GM10248 (cell line): ENCODE measurements at regions not wholly inside any gene's neighbourhood (a gene's known extent, or its start where the extent isn't known, plus 50 kb on each side); places are given as distances from the start of the nearest gene placed in this dataset.

Source experiments
- CTCF ChIA-PET: fragments of 300-600 bp; sonication (Branson Sonifier 250); formaldehyde crosslinking; extraction: SDS; loops from one replicate; lab custom pipeline; 2021; ENCODE audit warnings: antibody characterized with exemption; lab: Yijun Ruan, JAX
- POLR2A ChIA-PET: fragments of 350-650 bp; sonication (Branson Sonifier 250); formaldehyde crosslinking; extraction: SDS; loops from one replicate; lab custom pipeline; 2020; ENCODE audit warnings: antibody characterized with exemption; lab: Yijun Ruan, JAX
- DNase-seq: peaks from one replicate; pipeline ENCODE4 v3.0.0; 2012; ENCODE audit errors: extremely low spot score
- TF ChIP-seq, protein P1 (sequence below): IDR thresholded peaks from 2 replicates; pipeline ENCODE4 v1.5.1; 2012; ENCODE audit warnings: mild to moderate bottlenecking, low read depth; ENCODE audit errors: extremely low read depth, missing control alignments, control extremely low read depth

DNA sequence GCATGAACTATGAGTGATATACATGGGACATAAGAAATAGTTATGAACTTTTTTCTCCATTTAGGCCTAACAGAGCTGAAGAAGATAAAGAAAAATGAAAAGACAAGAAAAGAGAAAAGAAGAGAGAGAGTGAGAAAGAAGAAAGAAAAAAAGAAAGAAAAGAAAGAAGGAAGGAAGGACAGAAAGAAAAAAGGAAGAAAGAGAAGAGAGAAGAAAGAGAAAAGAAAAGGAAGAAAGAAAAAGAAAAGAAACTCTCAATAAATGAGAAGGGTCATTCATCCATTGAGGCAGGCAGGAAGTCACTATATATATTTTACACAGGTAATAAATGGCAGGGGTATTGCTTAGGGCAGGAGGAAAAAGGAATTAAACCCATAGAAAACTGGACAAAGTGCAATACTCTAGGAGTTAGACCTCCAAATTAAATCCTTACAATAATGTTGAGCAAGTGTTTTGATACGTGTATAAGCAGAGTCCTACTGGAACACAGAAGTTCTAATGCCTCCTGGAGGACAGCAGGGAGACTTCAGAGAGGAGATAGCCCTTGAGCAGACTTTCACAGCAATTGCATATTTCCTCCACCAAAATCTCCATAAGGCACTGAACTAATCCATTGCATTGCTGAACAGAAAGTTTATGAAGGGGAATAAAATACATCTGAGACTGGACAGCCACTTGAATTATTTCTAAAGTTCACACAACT, 86.4 kb upstream of the TENT5A start:
- ChIA-PET CTCF (no interaction called here), POLR2A (no interaction called here)
- DNase-seq, result no peak
- TF ChIP-seq, protein P1, sequence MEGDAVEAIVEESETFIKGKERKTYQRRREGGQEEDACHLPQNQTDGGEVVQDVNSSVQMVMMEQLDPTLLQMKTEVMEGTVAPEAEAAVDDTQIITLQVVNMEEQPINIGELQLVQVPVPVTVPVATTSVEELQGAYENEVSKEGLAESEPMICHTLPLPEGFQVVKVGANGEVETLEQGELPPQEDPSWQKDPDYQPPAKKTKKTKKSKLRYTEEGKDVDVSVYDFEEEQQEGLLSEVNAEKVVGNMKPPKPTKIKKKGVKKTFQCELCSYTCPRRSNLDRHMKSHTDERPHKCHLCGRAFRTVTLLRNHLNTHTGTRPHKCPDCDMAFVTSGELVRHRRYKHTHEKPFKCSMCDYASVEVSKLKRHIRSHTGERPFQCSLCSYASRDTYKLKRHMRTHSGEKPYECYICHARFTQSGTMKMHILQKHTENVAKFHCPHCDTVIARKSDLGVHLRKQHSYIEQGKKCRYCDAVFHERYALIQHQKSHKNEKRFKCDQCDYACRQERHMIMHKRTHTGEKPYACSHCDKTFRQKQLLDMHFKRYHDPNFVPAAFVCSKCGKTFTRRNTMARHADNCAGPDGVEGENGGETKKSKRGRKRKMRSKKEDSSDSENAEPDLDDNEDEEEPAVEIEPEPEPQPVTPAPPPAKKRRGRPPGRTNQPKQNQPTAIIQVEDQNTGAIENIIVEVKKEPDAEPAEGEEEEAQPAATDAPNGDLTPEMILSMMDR, result no peak

DNA sequence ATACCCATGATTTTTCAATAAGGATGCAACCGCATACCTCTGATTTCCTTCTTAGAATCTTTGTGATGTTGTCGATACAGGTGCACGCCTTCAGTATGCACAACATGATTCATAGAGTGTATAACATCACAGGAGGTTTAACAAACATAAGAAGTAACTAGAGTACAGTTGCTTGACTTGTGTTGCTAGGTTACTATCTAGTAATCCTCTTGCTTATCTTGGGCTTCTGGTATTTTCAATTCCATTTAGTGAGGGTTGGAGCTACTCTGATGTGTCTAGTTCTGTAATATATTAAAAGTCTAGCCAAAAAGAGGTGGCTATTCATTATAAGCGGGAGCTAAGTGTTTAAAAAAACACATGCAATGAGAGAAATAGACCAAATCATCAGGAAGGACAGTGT, 85.5 kb upstream of the TENT5A start:
- TF ChIP-seq, protein P1, result no peak
- no peak for DNase-seq
- POLR2A ChIA-PET, result no interaction called here
- CTCF ChIA-PET, result no interaction called here

DNA sequence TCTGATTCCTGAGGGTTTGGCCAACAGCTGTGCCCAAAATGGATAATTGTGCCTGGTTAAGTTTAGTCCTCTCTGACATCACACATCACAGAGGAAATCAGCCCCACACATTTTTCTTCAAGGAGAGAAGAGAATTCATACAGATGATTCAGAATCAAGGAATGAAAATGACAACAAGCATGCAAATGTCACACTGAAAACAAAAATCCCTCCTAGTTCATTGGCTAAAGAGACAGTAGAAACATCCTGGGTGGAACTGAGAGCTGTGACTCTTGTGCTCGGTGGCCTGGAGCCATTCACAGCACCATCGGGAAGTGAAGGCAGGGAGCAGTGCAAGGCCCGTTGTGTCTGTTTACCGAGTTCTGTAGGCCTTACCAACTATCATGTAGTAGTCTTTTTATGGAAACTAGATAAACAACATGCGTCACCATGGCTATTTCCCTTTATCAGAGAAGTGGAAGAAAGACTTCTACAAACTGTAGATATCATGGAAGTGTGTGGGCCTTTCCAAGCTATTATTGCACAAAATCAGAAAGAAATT, 81.7 kb upstream of the TENT5A start:
- POLR2A ChIA-PET, result no interaction called here
- CTCF ChIA-PET, result interaction anchor here (1.4 kb wide), 1 partner anchor 1629 kb away, joined by 3 read pairs; no protein-coding TSS in a partner anchor
- no peak for DNase-seq
- TF ChIP-seq, protein P1, result no peak

DNA sequence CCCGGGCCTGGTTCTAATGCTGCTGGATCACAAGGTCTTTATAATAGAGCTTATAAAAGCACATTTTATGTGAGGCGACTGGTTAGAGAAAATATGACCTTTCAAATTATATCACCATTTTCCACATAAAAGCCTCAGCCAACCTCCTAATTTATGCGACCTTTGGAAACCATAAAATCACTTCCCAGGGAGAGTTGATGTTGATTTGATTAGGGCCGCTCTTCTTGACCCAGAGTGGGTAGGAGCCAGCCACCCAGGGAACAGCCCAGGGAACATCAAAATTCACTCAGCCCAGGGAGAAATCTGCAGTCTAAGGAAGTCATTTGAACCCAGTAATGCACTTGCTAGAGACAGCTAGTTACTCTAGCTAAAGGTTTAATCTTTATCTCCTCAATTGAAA, 79.8 kb upstream of the TENT5A start:
- CTCF ChIA-PET, result interaction anchor here (1.7 kb wide), 1 partner anchor 11 kb away, joined by 5 read pairs; no protein-coding TSS in a partner anchor
- TF ChIP-seq, protein P1, result no peak
- POLR2A ChIA-PET, result no interaction called here

DNA sequence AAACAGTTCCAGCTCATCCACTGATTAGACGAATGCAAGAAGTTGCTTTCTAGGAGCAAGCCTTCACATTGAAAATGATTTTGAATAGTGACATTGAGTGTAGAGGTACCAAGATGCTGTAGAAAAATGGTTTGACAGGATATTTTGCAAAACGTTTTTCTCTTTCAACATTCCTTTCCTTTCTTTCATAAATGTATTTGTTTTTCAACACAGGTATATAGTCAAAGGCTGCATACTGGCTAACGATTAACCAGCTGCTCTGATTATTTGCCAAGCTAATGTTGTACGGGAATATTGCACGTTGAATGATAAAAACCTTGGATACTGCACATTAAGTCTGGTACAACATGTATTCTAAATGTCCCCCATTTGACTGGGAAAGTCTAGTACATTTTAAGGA, 78.8 kb upstream of the TENT5A start:
- TF ChIP-seq, protein P1, result no peak
- DNase-seq, result no peak
- ChIA-PET CTCF (interaction anchor here (1.3 to 2.5 kb wide), 3 partner anchors 9 to 16 kb away, joined by 4 to 7 read pairs (median 5); no protein-coding TSS in a partner anchor), POLR2A (no interaction called here)

More for the DNA sequence above, 79.8 kb upstream of the TENT5A start:
- no peak for DNase-seq

DNA sequence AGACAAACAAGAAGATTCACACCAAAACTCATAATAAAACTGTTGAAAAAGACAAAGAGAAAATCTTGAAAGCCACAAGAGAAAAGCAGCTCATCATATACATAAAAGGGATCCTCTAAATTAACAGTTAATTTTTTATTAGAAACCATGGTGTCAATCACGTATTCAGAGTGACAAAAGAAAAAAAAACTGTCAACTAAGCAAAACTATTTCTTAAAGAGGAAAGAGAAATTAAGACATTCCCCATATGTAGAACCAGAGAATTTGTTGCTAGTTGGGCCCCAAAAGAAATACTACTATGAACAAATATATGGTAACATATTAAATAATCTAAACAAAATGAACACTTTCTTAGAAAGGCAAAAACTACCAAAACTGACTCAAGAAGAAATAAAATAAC, 74.3 kb upstream of the TENT5A start:
- TF ChIP-seq, protein P1, result no peak
- no peak for DNase-seq
- POLR2A ChIA-PET, result no interaction called here
- CTCF ChIA-PET, result no interaction called here
